Mesenchymal stem cell (in vitro differentiated cells and primary cell): ENCODE measurements at regions not wholly inside any gene's neighbourhood (a gene's known extent, or its start where the extent isn't known, plus 50 kb on each side); places are given as distances from the start of the nearest gene placed in this dataset.

Experiments used
- DNase-seq: peaks from one replicate; pipeline ENCODE4 v3.0.0-alpha.2; 2013
- H2AFZ ChIP-seq: one replicate; pipeline ENCODE4 v1.6.1; 2013; ENCODE audit warnings: low read depth, mild to moderate bottlenecking, control low read depth, inconsistent platforms, low read length, moderate library complexity
- H2AK5ac ChIP-seq: 2 replicates; pipeline ENCODE4 v1.6.1; 2013; ENCODE audit warnings: low read length, moderate library complexity, mild to moderate bottlenecking, inconsistent platforms; ENCODE audit not compliant: severe bottlenecking
- H2BK120ac ChIP-seq: one replicate; pipeline ENCODE4 v1.6.1; 2013; ENCODE audit warnings: low read depth, mild to moderate bottlenecking, inconsistent platforms, low read length, moderate library complexity
- H2BK12ac ChIP-seq, 2 experiments: one replicate each; pipeline ENCODE4 v1.6.1; 2013; ENCODE audit warnings: inconsistent platforms in 2 of 2, low read length in 2 of 2, mild to moderate bottlenecking in 2 of 2, moderate library complexity in 2 of 2, control low read depth in 1 of 2
- H2BK15ac ChIP-seq: one replicate; pipeline ENCODE4 v1.6.1; 2013; ENCODE audit warnings: mild to moderate bottlenecking, low read depth, inconsistent platforms; ENCODE audit not compliant: poor library complexity, severe bottlenecking
- H2BK5ac ChIP-seq: 2 replicates; pipeline ENCODE4 v1.6.1; 2013; ENCODE audit warnings: low read depth, mild to moderate bottlenecking, low read length, control low read depth, inconsistent platforms; ENCODE audit not compliant: poor library complexity, severe bottlenecking
- H3K14ac ChIP-seq, 2 experiments: one replicate each; pipeline ENCODE4 v1.6.1; 2013; ENCODE audit warnings: inconsistent platforms in 2 of 2, low read length in 2 of 2, control low read depth in 1 of 2, mild to moderate bottlenecking in 1 of 2, moderate library complexity in 1 of 2
- H3K18ac ChIP-seq, 2 experiments: one replicate each; pipeline ENCODE4 v1.6.1; 2013; ENCODE audit warnings: inconsistent platforms in 2 of 2, low read length in 2 of 2, control low read depth in 1 of 2, low read depth in 1 of 2, mild to moderate bottlenecking in 1 of 2
- H3K23ac ChIP-seq, 2 experiments: one replicate each; pipeline ENCODE4 v1.6.1; 2013; ENCODE audit warnings: inconsistent platforms in 2 of 2, low read length in 2 of 2, mild to moderate bottlenecking in 2 of 2, moderate library complexity in 2 of 2, control low read depth in 1 of 2
- H3K27ac ChIP-seq: 2 replicates; pipeline ENCODE4 v1.5.1; 2013; ENCODE audit warnings: mild to moderate bottlenecking, moderate library complexity, low read length, control low read depth, inconsistent platforms; ENCODE audit not compliant: poor library complexity, severe bottlenecking
- H3K27me3 ChIP-seq, 2 experiments: 2 replicates each; pipeline versions ENCODE4 v1.6.1 to v1.7.0; 2013; ENCODE audit warnings: low read length in 2 of 2, mild to moderate bottlenecking in 2 of 2, moderate library complexity in 2 of 2, control low read depth in 1 of 2, inconsistent platforms in 1 of 2; ENCODE audit not compliant: control insufficient read depth in 1 of 2, insufficient read depth in 1 of 2
- H3K36me3 ChIP-seq, 2 experiments: 2 replicates each; pipeline versions ENCODE4 v1.6.1 to v1.7.0; 2013; ENCODE audit warnings: low read length in 2 of 2, control low read depth in 1 of 2, inconsistent platforms in 1 of 2, low read depth in 1 of 2, mild to moderate bottlenecking in 1 of 2; ENCODE audit not compliant: insufficient read depth in 2 of 2, control insufficient read depth in 1 of 2
- H3K4ac ChIP-seq, 2 experiments: one replicate each; pipeline ENCODE4 v1.6.1; 2013; ENCODE audit warnings: inconsistent platforms in 2 of 2, low read length in 2 of 2, mild to moderate bottlenecking in 2 of 2, moderate library complexity in 2 of 2, control low read depth in 1 of 2, low read depth in 1 of 2
- H3K4me1 ChIP-seq: 2 replicates; pipeline ENCODE4 v1.6.1; 2013; ENCODE audit warnings: low read depth, low read length, control low read depth; ENCODE audit not compliant: control insufficient read depth, insufficient read depth
- H3K4me2 ChIP-seq: 2 replicates; pipeline ENCODE4 v1.6.1; 2013; ENCODE audit warnings: low read length, mild to moderate bottlenecking, inconsistent platforms; ENCODE audit not compliant: poor library complexity, severe bottlenecking
- H3K4me3 ChIP-seq, 2 experiments: 2 replicates each; pipeline versions ENCODE4 v1.5.1 to v1.7.0; 2013; ENCODE audit warnings: low read length in 2 of 2, mild to moderate bottlenecking in 2 of 2, control low read depth in 1 of 2, low read depth in 1 of 2; ENCODE audit not compliant: insufficient read depth in 1 of 2
- H3K79me1 ChIP-seq: replicated peaks from 2 replicates; pipeline ENCODE4 v1.6.1; 2013; ENCODE audit warnings: mild to moderate bottlenecking, control low read depth, low read length, inconsistent platforms; ENCODE audit not compliant: poor library complexity, severe bottlenecking
- H3K9ac ChIP-seq: 2 replicates; pipeline ENCODE4 v1.7.0; 2013; ENCODE audit warnings: mild to moderate bottlenecking, low read length, moderate library complexity
- H3K9me3 ChIP-seq: 2 replicates; pipeline ENCODE4 v1.7.0; 2013; ENCODE audit warnings: mild to moderate bottlenecking, low read length; ENCODE audit not compliant: control insufficient read depth
- H4K8ac ChIP-seq: one replicate; pipeline ENCODE4 v1.6.1; 2013; ENCODE audit warnings: inconsistent platforms, mild to moderate bottlenecking, low read length, moderate library complexity
- H4K91ac ChIP-seq: one replicate; pipeline ENCODE4 v1.6.1; 2013; ENCODE audit warnings: mild to moderate bottlenecking, low read length, inconsistent platforms
- WGBS: methylation state at CpG from one replicate; pipeline ENCODE4 v1.1.7; 2013; ENCODE audit warnings: mixed read lengths; 5-methylcytosine and 5-hydroxymethylcytosine counted together

DNA sequence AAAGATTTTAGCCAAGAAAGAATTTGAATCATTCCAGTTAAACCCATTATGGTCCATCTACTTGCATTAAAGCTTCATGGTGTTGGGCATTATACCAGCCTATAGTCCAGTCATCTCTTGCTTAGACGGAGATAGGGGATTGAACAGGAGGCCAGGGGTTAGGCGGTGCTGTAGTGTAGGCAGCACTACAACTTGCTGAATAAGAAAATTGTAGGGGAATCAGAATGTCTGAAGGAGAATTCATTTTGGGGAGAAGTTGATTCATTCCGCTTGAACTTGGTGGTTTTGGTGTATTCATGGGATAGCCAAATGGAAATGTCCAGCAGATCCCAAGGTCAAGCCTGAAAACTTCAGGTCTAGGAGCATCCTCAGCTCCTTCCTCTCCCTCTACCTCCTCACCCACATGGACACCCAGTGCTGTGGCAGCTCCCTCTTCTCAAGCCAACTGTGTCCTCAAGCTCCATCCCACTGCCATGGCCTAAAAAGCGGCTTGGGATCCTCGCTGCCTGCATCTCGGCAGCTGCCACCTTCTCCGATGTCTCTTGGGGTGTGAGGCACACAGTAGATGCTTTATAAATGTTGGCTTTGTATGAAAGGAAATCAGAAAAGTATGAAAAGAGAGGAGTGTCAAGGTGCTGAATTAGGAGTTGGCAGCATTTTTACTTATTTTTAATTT is 63.6 kb upstream of the MNX1 start:
- H3K27ac ChIP-seq: no peak overlapping the region
- H3K23ac ChIP-seq: no peak overlapping the region
- no peak overlapping the region for H3K4me2 ChIP-seq
- no peaks in the 10 kb centered on the region for H3K79me1 ChIP-seq
- H3K36me3 ChIP-seq: no peaks in the 10 kb centered on the region
- H2BK120ac ChIP-seq: no peak overlapping the region
- H2AK5ac ChIP-seq: no peak overlapping the region
- H3K27me3 ChIP-seq: peaks cover 39 to 48% of the 10 kb centered on the region in 2 experiments
- peaks cover 3% of the 10 kb centered on the region for H3K9me3 ChIP-seq
- DNase-seq: no peak
- H3K14ac ChIP-seq: no peak overlapping the region
- H3K18ac ChIP-seq: no peak overlapping the region
- no peak overlapping the region for H2BK5ac ChIP-seq
- H3K4ac ChIP-seq: no peak overlapping the region
- H2BK12ac ChIP-seq: no peak overlapping the region
- H3K9ac ChIP-seq: no peak overlapping the region
- no peak overlapping the region for H4K91ac ChIP-seq
- H4K8ac ChIP-seq: no peak overlapping the region
- H3K4me3 ChIP-seq: no peak overlapping the region
- no peak overlapping the region for H2AFZ ChIP-seq
- H2BK15ac ChIP-seq: no peak overlapping the region
- WGBS: 89% methylated on average over 7 of the region's 7 CpGs
- peaks cover 6% of the 10 kb centered on the region for H3K4me1 ChIP-seq

- no peak overlapping the region for H4K91ac ChIP-seq
- H3K4me1 ChIP-seq: peaks cover 6% of the 10 kb centered on the region
- no peak overlapping the region for H3K4ac ChIP-seq
- no peak overlapping the region for H3K4me3 ChIP-seq
- no peak overlapping the region for H3K18ac ChIP-seq
- WGBS: 79% methylated on average over 6 of the region's 6 CpGs
- no peak overlapping the region for H3K23ac ChIP-seq
- H4K8ac ChIP-seq: no peak overlapping the region
- no peak overlapping the region for H2BK120ac ChIP-seq
- H3K79me1 ChIP-seq: no peaks in the 10 kb centered on the region
- H3K14ac ChIP-seq: no peak overlapping the region
- no peaks in the 10 kb centered on the region for H3K9me3 ChIP-seq
- peaks cover 44 to 51% of the 10 kb centered on the region in 2 experiments for H3K27me3 ChIP-seq
- H2BK12ac ChIP-seq: no peak overlapping the region
- H2BK5ac ChIP-seq: no peak overlapping the region
- no peak overlapping the region for H2AK5ac ChIP-seq
- no peak overlapping the region for H3K4me2 ChIP-seq
- H3K9ac ChIP-seq: no peak overlapping the region
- no peak overlapping the region for H2BK15ac ChIP-seq
- H2AFZ ChIP-seq: no peak overlapping the region
- no peaks in the 10 kb centered on the region for H3K36me3 ChIP-seq
- no peak overlapping the region for H3K27ac ChIP-seq
- no peak for DNase-seq
These were observed 62.3 kb upstream of the UBE3C start for GRCh38 chr7:157076466-157076865.

GRCh38 chr7:157077021-157077420 is 61.7 kb upstream of the UBE3C start:
- H3K27ac ChIP-seq: no peak overlapping the region
- no peak overlapping the region for H4K91ac ChIP-seq
- H3K4me1 ChIP-seq: peaks cover 6% of the 10 kb centered on the region
- H2BK120ac ChIP-seq: no peak overlapping the region
- no peak overlapping the region for H3K4me3 ChIP-seq
- 69% methylated on average over 8 of the region's 11 CpGs for WGBS
- H3K36me3 ChIP-seq: no peaks in the 10 kb centered on the region
- no peak overlapping the region for H2BK5ac ChIP-seq
- H3K14ac ChIP-seq: no peak overlapping the region
- no peak for DNase-seq
- H2AFZ ChIP-seq: no peak overlapping the region
- no peak overlapping the region for H3K23ac ChIP-seq
- peaks cover 44 to 51% of the 10 kb centered on the region in 2 experiments for H3K27me3 ChIP-seq
- no peak overlapping the region for H4K8ac ChIP-seq
- H3K4me2 ChIP-seq: no peak overlapping the region
- no peak overlapping the region for H3K18ac ChIP-seq
- no peak overlapping the region for H2AK5ac ChIP-seq
- no peak overlapping the region for H3K4ac ChIP-seq
- H3K9me3 ChIP-seq: peaks cover 4% of the 10 kb centered on the region
- H3K79me1 ChIP-seq: no peaks in the 10 kb centered on the region
- H3K9ac ChIP-seq: no peak overlapping the region
- H2BK15ac ChIP-seq: no peak overlapping the region
- H2BK12ac ChIP-seq: no peak overlapping the region

GRCh38 chr7:157077986-157078644 is 60.6 kb upstream of the UBE3C start:
- Histone ChIP-seq H3K4me3 (peak overlapping the region in 1 of 2 experiments; percentile 72), H2BK12ac (no peak overlapping the region), H3K27me3 (peaks cover 44 to 51% of the 10 kb centered on the region in 2 experiments), H2BK120ac (no peak overlapping the region), H3K27ac (no peak overlapping the region), H3K9ac (peak overlapping the region; percentile 61), H2AK5ac (no peak overlapping the region), H3K4ac (no peak overlapping the region), H3K4me2 (peak overlapping the region; percentile 31), H3K23ac (no peak overlapping the region), H3K14ac (no peak overlapping the region), H3K36me3 (no peaks in the 10 kb centered on the region), H4K91ac (no peak overlapping the region), H3K18ac (no peak overlapping the region), H3K9me3 (peaks cover 4% of the 10 kb centered on the region), H2AFZ (no peak overlapping the region), H4K8ac (no peak overlapping the region), H2BK15ac (no peak overlapping the region), H2BK5ac (no peak overlapping the region), H3K4me1 (peaks cover 6% of the 10 kb centered on the region), H3K79me1 (no peaks in the 10 kb centered on the region)
- no peak for DNase-seq
- 11% methylated on average over 38 of the region's 44 CpGs for WGBS
